ENCODE measurements at regions not wholly inside any gene's neighbourhood (a gene's known extent, or its start where the extent isn't known, plus 50 kb on each side); places are given as distances from the start of the nearest gene placed in this dataset.

- TF ChIP-seq, protein P1, sequence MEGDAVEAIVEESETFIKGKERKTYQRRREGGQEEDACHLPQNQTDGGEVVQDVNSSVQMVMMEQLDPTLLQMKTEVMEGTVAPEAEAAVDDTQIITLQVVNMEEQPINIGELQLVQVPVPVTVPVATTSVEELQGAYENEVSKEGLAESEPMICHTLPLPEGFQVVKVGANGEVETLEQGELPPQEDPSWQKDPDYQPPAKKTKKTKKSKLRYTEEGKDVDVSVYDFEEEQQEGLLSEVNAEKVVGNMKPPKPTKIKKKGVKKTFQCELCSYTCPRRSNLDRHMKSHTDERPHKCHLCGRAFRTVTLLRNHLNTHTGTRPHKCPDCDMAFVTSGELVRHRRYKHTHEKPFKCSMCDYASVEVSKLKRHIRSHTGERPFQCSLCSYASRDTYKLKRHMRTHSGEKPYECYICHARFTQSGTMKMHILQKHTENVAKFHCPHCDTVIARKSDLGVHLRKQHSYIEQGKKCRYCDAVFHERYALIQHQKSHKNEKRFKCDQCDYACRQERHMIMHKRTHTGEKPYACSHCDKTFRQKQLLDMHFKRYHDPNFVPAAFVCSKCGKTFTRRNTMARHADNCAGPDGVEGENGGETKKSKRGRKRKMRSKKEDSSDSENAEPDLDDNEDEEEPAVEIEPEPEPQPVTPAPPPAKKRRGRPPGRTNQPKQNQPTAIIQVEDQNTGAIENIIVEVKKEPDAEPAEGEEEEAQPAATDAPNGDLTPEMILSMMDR (IDR thresholded peaks at IDR 0.05; ENCODE audit: insufficient read depth, low read length, poor library complexity, severe bottlenecking) = no peak
- Histone ChIP-seq H3K27me3 (ENCODE audit: control insufficient read depth, insufficient read depth, low read length) (no peaks in the 10 kb centered on the region), H3K36me3 (ENCODE audit: control insufficient read depth, insufficient read depth, low read length) (no peaks in the 10 kb centered on the region), H3K4me3 (ENCODE audit: low read depth, low read length) (no peak overlapping the region)
- DNase-seq (ENCODE audit: low read depth) = no peak
Observed at GRCh38 chr2:175553910-175554309, 372.4 kb upstream of the ATP5MC3 start.

DNA sequence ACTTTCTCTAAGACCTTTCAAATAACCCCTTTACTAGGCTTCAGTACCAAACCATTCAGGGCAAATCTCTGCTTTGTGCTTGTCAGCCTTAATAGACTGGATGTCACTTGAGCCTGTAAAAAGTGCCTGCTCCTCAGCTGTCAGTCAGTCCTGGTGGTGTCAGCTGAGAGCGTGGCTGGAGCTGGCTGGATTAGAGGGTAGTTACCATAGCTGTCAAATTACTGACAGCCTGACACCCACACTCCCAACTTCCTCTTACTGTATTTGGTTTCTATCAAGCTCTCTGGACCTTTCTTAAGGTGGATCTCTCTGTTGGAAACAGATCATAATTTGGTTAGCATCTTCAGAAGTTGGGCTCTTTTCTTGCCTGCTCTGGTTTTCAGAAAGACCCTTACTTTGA, 371.4 kb upstream of the ATP5MC3 start:
- TF ChIP-seq, protein P1 (IDR thresholded peaks at IDR 0.05; ENCODE audit: insufficient read depth, low read length, poor library complexity, severe bottlenecking) = no peak

DNA sequence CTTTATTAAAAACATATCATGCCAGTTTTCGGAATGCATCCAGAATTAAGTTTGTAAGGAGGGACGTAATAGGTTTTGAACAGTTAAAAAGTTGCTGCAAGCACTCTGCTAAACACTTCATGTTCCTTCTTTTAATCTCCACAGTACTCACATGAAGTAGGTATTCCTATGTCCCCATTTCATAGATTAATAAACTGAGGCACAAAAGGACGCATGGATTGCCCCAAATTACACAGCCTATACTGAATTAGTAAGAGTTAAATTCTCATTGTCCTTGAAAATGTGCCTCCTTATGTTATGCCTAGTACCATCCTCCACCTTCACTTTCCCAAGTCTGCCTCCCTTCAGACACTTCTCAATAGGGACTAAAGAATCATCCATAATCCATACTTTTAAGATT, 358.9 kb upstream of the ATP5MC3 start:
- Histone ChIP-seq H3K27me3 (ENCODE audit: control insufficient read depth, insufficient read depth, low read length) (no peaks in the 10 kb centered on the region), H3K4me3 (ENCODE audit: low read depth, low read length) (no peak overlapping the region), H3K36me3 (ENCODE audit: control insufficient read depth, insufficient read depth, low read length) (no peaks in the 10 kb centered on the region)
- DNase-seq (ENCODE audit: low read depth) = no peak
- TF ChIP-seq, protein P1 (IDR thresholded peaks at IDR 0.05; ENCODE audit: insufficient read depth, low read length, poor library complexity, severe bottlenecking) = no peak

More for the DNA sequence above, 371.4 kb upstream of the ATP5MC3 start:
- no peak for DNase-seq (ENCODE audit: low read depth)
- Histone ChIP-seq H3K27me3 (ENCODE audit: control insufficient read depth, insufficient read depth, low read length) (no peaks in the 10 kb centered on the region), H3K4me3 (ENCODE audit: low read depth, low read length) (no peak overlapping the region), H3K36me3 (ENCODE audit: control insufficient read depth, insufficient read depth, low read length) (no peaks in the 10 kb centered on the region)

DNA sequence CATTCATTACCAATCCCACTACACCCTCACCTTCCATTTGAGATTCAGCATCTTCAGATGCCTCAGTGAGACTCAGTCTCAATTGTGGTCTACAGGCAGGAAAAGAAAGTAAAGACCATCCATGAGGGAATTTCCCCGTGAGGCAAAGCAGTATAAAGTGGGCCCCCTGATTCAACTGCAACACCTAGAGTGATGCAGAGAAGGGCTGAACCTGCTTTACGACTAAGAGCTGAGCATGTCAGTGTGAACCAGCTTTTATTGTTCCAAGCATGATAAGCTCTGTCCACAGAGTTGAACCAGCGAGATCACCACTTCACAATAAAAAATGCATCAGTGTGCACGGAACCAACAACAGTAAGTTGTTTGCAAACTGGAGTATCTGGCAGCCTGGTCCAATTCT, 357.6 kb upstream of the ATP5MC3 start:
- DNase-seq (ENCODE audit: low read depth) = no peak
- Histone ChIP-seq H3K36me3 (ENCODE audit: control insufficient read depth, insufficient read depth, low read length) (no peaks in the 10 kb centered on the region), H3K27me3 (ENCODE audit: control insufficient read depth, insufficient read depth, low read length) (no peaks in the 10 kb centered on the region), H3K4me3 (ENCODE audit: low read depth, low read length) (no peak overlapping the region)
- TF ChIP-seq, protein P1 (IDR thresholded peaks at IDR 0.05; ENCODE audit: insufficient read depth, low read length, poor library complexity, severe bottlenecking) = no peak

DNA sequence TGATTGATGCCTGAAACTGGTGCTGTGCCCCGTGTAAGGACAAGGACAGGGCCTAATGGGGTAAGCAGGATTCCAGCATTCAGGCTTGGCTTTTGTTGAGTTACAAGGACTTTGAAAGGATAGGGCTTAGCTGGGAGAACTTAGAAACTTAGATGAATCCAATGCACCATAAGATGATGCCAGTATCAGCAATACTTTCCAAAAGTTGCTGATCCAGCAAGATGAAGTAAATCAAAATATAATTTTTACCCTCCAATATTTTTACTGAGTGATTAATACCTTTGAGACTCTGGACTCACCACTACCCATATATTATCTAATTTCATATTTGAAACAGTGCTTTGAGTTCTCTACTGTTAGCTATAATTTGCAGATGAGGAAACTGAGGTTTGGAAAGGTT, 354.5 kb upstream of the ATP5MC3 start:
- H3K4me3 ChIP-seq (ENCODE audit: low read depth, low read length) = no peak overlapping the region
- no peaks in the 10 kb centered on the region for H3K36me3 ChIP-seq (ENCODE audit: control insufficient read depth, insufficient read depth, low read length)
- no peak for DNase-seq (ENCODE audit: low read depth)
- TF ChIP-seq, protein P1 (IDR thresholded peaks at IDR 0.05; ENCODE audit: insufficient read depth, low read length, poor library complexity, severe bottlenecking) = no peak
- no peaks in the 10 kb centered on the region for H3K27me3 ChIP-seq (ENCODE audit: control insufficient read depth, insufficient read depth, low read length)

DNA sequence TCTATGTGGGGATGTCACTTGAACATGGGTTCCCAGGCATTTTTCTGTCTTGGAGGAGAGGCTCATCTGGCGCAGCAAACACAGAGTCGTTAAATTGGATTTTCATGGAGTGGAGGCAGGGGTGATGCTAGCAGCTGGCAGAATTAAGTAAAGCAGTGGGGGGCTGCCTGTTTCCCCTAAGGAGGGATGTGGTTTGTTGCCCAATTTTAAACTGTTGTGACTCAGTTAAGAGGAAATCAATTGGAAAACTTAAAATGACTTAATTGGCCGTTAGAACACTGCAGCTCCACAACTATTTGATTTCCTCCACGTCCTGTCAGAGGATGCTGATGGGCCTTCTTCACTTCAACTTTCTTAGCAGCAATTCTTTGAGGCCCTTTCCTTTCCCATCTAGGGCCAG, 354.1 kb upstream of the ATP5MC3 start:
- H3K27me3 ChIP-seq (ENCODE audit: control insufficient read depth, insufficient read depth, low read length) = no peaks in the 10 kb centered on the region
- TF ChIP-seq, protein P1 (IDR thresholded peaks at IDR 0.05; ENCODE audit: insufficient read depth, low read length, poor library complexity, severe bottlenecking) = no peak
- DNase-seq (ENCODE audit: low read depth) = no peak
- H3K4me3 ChIP-seq (ENCODE audit: low read depth, low read length) = no peak overlapping the region
- H3K36me3 ChIP-seq (ENCODE audit: control insufficient read depth, insufficient read depth, low read length) = no peaks in the 10 kb centered on the region
